HG02852 (cell line): ENCODE measurements at regions not wholly inside any gene's neighbourhood (a gene's known extent, or its start where the extent isn't known, plus 50 kb on each side); places are given as distances from the start of the nearest gene placed in this dataset.

Experiments used
- ATAC-seq: cut with Tn5 transposase; IDR thresholded peaks from one replicate; pipeline ENCODE4 v1.9.1; 2021; ENCODE audit warnings: mild to moderate bottlenecking, moderate library complexity; ENCODE audit not compliant: unreplicated experiment

- ATAC-seq = no peak
Observed at GRCh38 chr4:136461533-136461932, 1070.8 kb downstream of the PCDH18 start.

- ATAC-seq = no peak
Observed at GRCh38 chr4:136458326-136458725, 1074.0 kb downstream of the PCDH18 start.

GRCh38 chr4:136457577-136457976 is 1074.7 kb downstream of the PCDH18 start:
- ATAC-seq = no peak

GRCh38 chr4:136457004-136457403 is 1075.3 kb downstream of the PCDH18 start:
- ATAC-seq = no peak

- ATAC-seq = no peak
Observed at GRCh38 chr4:136443006-136443405, 1089.3 kb downstream of the PCDH18 start.

GRCh38 chr4:136442447-136442846 is 1089.8 kb downstream of the PCDH18 start:
- no peak for ATAC-seq

GRCh38 chr4:136441629-136442282 is 1090.5 kb downstream of the PCDH18 start:
- ATAC-seq = no peak

GRCh38 chr4:136438645-136439044 is 1093.6 kb downstream of the PCDH18 start:
- no peak for ATAC-seq

GRCh38 chr4:136424052-136424451 is 1108.2 kb downstream of the PCDH18 start:
- no peak for ATAC-seq

GRCh38 chr4:136414981-136415380 is 1117.3 kb downstream of the PCDH18 start:
- no peak for ATAC-seq

- no peak for ATAC-seq
Observed at GRCh38 chr4:136412708-136413107, 1119.6 kb downstream of the PCDH18 start.

- no peak for ATAC-seq
Observed at GRCh38 chr4:136400829-136401228, 1131.5 kb downstream of the PCDH18 start.

GRCh38 chr4:136395212-136395722 is 1137.0 kb downstream of the PCDH18 start:
- ATAC-seq = no peak

GRCh38 chr4:136392576-136392975 is 1139.7 kb downstream of the PCDH18 start:
- no peak for ATAC-seq

- no peak for ATAC-seq
Observed at GRCh38 chr4:136390824-136391223, 1141.5 kb downstream of the PCDH18 start.

- ATAC-seq = no peak
Observed at GRCh38 chr4:136383082-136383481, 1149.2 kb downstream of the PCDH18 start.

GRCh38 chr4:136371231-136371630 is 1161.1 kb downstream of the PCDH18 start:
- no peak for ATAC-seq

GRCh38 chr4:136369073-136369472 is 1163.2 kb downstream of the PCDH18 start:
- ATAC-seq = no peak

GRCh38 chr4:136357556-136357955 is 1174.7 kb downstream of the PCDH18 start:
- no peak for ATAC-seq

GRCh38 chr4:136355970-136356369 is 1176.3 kb downstream of the PCDH18 start:
- no peak for ATAC-seq

GRCh38 chr4:136343340-136343739 is 1189.0 kb downstream of the PCDH18 start:
- ATAC-seq = no peak

GRCh38 chr4:136342666-136343065 is 1189.6 kb downstream of the PCDH18 start:
- ATAC-seq = no peak

- ATAC-seq = no peak
Observed at GRCh38 chr4:136337216-136337615, 1195.1 kb downstream of the PCDH18 start.
